CD4-positive, alpha-beta T cell treated with Interleukin-6 at 100 ng/mL for 8 hours (primary cell): ENCODE measurements at regions not wholly inside any gene's neighbourhood (a gene's known extent, or its start where the extent isn't known, plus 50 kb on each side); places are given as distances from the start of the nearest gene placed in this dataset.

ENCODE experiments used
- DNase-seq: peaks from one replicate; pipeline ENCODE4 v3.0.0-alpha.2; 2020; ENCODE audit warnings: mixed read lengths, low spot score

GRCh38 chr13:106129273-106129672, 406.2 kb downstream of the EFNB2 start:
- no peak for DNase-seq

DNA sequence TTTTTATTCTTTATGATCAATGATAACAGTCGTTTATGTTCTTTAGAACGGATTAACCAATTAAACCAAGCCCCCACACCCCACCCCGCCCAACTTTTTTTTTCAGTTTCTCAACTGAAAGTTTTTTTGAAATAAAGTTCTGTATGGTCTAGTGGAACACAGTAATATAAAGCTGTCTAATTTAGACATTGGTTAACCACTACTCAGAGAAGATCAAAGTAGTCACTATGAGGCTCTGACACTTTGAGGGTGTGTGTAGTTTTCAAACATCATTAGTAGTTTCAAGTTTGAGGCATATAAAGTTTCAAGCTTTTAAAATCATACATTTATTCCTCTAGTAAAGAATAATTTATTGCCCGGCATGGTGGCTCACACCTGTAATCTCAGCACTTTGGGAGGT, 413.2 kb downstream of the EFNB2 start:
- no peak for DNase-seq

GRCh38 chr13:106121173-106121754, 414.2 kb downstream of the EFNB2 start:
- DNase-seq, result no peak

- no peak for DNase-seq
Measured at GRCh38 chr13:106118996-106119395, 416.5 kb downstream of the EFNB2 start.

GRCh38 chr13:106118050-106118449, 417.4 kb downstream of the EFNB2 start:
- no peak for DNase-seq

- DNase-seq, result no peak
Measured at GRCh38 chr13:106117640-106118039, 417.8 kb downstream of the EFNB2 start.

DNA sequence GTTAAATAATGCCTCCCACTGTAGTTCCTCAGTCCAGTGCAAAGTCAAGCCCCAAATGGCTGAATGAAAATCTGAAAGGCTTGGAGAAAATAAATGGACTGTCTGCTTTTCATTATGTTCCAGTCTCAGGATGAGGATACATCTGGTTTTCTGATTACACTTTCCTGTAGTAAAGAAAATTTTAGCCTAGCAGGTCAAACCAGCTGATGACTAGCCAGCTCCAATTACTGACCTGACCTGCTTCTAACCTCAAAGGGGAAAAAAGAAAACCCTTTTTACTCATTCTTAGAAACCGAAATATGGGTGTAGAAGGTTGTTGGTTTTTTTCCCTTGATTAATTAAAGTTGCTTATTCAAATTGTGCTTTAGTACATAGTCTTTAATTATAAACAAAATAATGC, 418.4 kb downstream of the EFNB2 start:
- DNase-seq, result no peak

DNA sequence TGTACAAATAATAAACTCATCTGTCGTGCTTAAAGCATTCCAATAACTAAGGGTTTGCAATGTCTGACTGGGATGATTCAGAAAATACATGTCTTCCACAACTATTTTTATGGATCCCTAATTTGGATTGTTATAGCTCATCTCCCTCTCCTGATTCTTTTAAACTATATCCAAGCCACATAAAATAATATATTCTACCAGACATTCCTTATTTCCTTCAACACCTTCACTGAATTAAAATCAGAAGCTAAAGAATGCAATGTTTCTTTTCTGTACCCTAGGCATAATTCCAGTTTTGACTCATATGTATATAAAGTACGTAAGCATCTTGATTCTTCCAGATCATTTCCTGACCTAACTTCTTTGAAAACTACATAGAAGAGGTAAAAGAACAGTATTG, 420.4 kb downstream of the EFNB2 start:
- DNase-seq, result no peak

GRCh38 chr13:106113796-106114195, 421.7 kb downstream of the EFNB2 start:
- DNase-seq, result no peak

DNA sequence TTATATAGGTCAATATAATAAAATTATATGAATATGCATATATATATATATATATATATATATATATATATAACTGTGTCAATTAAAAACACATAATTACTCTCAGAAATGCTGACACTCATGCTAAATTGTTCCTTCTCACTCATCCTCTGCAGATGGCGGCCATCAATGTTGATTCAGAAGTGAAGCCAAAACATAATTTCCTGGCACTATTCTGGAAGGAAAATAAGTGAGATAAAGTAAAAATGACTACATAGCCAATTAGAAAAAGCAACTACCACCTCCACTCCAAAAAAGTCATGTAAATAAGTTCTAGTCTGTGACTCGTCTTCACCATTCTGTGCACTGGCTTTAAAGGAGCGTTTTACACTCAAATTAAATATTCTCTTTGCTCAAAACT, 423.3 kb downstream of the EFNB2 start:
- DNase-seq, result no peak

GRCh38 chr13:106110241-106110855, 425.1 kb downstream of the EFNB2 start:
- no peak for DNase-seq

DNA sequence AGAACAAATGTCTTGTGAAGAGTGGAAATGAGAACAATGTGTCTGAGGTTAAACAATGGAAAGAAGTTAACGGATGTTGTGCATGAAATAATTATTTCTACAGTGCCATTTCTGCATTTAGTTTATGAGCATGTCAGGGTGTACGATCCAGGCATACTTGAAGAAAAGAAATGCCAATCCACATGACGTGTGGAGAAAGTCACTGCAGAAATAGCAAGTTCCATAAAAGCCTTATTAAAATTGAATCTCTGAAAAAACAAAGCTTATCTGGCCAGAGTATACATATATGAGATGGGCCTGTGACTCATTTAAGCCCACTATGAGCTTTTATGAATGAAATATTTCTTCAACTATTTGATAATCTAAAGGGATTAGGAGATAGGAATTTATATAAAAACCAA, 426.1 kb downstream of the EFNB2 start:
- DNase-seq, result no peak

- DNase-seq, result no peak
Measured at GRCh38 chr13:106108346-106108745, 427.1 kb downstream of the EFNB2 start.

DNA sequence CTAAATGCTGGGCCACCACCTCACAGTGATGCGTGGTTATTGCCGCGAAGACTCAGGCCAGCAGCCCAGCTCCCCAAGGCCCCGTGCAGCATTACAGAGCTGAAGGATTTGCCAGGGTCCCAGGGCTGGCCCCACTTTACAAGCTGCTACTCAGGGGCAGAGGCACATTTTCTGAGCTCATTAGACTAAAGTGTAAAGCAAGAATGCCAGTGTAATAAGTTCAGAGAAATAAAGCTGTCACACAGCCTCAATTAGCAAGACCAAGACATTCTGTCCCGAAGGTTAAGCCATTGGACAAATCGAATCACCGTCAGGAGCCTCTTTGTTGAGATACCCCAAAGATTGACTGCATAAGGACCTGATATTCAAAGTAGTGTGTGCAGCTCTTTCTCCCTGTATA, 428.4 kb downstream of the EFNB2 start:
- no peak for DNase-seq

DNA sequence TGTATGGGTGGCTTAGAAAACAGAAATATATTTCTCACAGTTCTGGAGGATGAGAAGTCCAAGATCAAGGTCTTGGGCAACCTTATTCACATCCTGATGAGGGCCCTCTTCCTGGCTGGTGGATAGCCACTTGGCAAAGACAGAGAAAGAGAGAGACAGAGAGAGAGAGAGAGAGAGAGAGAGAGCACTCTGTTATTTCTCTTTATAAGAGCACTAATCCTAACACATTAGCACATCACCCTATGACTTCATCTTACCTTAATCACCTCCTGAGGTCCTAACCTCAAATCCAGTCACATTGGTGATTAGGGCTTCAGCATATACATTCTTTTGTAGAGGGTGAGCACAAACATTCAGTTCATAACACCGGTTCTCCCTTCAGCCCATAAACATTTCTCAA, 430.3 kb downstream of the EFNB2 start:
- no peak for DNase-seq

GRCh38 chr13:106104281-106104901, 431.1 kb downstream of the EFNB2 start:
- no peak for DNase-seq

DNA sequence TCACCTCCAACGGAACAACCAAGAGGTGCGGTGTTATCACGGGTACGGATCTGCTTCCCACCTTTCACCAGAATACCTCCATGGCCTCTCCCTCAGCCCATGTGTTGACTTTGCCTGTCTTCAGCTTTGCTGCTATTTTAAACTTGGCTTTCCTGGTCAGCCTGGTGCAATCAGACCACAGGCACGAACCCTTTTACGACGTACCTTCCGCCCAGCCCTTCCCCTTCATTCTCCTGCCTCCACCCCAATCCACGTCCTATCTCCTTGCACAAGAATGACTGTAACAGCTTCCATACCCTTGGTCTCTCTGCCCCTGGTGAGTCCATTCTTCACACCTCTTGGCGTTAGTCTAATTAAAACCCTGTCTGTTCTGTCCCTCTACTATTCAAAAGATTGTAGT, 431.7 kb downstream of the EFNB2 start:
- no peak for DNase-seq

GRCh38 chr13:106102786-106103185, 432.7 kb downstream of the EFNB2 start:
- no peak for DNase-seq

DNA sequence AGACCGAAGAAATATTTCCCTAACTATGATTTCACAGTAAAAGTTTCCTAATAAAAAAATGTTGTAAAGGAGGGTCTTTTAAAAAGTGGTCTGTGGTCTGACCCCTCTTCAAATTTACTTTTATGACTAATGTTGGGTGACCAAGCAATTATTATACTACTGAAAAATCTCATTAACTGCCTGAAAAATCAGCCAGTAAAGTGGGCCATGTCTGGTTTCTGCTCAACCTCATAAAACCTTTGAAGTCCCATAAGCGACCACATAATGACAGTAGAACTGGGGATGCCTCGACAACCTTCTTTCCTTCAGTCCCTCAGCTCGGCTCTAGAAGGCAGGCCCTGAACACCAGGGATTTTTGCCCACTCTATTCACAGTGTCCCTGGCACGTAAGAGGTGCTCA, 434.3 kb downstream of the EFNB2 start:
- DNase-seq, result no peak

DNA sequence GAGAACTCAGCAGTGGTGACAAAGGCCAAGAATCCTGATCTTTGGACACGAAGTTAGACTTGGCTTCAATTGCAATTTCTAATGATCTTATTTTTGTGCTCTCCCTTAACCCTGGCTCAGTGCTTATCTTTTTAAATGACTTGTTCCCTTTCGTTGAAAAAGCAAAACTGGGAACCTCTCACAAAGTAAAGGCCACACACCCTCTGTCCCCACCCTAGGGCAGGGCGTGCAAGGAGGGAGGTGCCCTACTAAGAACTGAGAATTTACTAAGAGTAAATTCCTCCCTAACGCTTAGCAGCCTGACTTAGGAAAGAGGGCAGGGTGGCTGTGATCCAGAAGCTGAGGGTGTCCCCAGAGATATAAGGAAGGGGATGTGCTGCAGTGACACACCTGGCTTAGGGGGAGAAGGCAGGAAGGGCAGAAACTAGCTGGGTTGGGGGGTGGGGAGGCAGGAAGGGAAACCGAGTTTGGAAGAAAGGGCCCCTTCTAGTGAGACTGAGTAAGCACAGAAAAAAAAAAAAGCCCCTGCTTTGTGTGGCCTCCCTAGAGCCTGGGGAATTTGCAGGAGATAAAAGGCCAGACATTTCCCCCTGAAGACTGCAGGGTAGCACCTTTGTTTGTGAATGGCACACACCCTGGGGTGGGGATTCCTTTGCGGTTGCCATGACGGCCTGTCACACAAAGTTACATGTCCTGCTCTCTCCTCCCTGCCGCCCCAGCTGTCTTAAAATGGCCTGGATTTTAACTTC, 435.1 kb downstream of the EFNB2 start:
- DNase-seq, result no peak

DNA sequence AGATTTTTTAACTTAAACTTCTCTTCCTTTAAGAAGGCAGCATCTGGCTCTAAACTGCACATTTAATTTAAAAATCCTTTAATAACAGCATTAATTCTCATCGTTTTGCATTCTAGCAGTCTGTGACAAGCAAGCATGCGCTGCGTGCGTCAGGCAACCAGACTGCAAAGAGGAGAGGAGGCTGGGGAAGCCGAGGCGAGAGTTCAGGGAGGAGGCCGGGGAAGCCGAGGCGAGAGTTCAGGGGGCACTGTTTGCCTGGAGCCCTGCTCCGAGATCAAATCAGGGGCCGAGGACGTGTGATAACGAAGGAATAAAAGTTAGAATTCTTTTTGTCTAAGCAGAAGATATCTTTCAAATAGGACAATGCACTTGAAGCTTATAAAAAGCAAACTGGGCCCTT, 435.7 kb downstream of the EFNB2 start:
- no peak for DNase-seq

- DNase-seq, result no peak
Measured at GRCh38 chr13:106098778-106099177, 436.7 kb downstream of the EFNB2 start.

DNA sequence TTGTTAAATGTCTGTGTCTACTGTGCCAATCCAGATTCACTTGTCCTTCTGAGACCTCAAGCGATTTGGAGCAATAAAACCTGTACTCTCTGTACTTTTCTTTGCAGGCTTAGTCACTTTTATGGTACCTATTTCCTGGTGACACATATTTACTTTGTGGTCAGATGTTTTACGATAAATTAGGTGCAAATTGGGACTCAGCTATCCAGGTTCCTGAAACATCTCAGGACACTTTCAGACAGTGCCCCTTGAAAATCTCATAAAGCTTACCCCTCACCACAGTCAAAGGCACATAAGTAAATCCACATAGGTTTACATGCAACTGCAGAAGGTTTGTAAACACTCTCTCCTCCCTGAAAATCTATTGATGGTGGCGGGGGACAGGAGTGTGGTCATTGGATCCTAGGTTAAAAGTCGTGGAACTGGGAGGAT, 438.8 kb downstream of the EFNB2 start:
- DNase-seq, result no peak
